Neuronal stem cell (in vitro differentiated cells): ENCODE measurements at regions not wholly inside any gene's neighbourhood (a gene's known extent, or its start where the extent isn't known, plus 50 kb on each side); places are given as distances from the start of the nearest gene placed in this dataset.

ENCODE experiments used
- DNase-seq: peaks from one replicate; pipeline ENCODE4 v3.0.0-alpha.2; 2013; ENCODE audit warnings: low spot score
- H2AFZ ChIP-seq: one replicate; pipeline ENCODE4 v1.6.1; 2013; ENCODE audit warnings: mild to moderate bottlenecking, low read length, inconsistent platforms
- H2AK5ac ChIP-seq: 2 replicates; pipeline ENCODE4 v1.6.1; 2013; ENCODE audit warnings: low read depth, mild to moderate bottlenecking, inconsistent platforms, low read length, moderate library complexity, mixed read lengths
- H2BK120ac ChIP-seq: 2 replicates; pipeline ENCODE4 v1.6.1; 2013; ENCODE audit warnings: low read depth, mild to moderate bottlenecking, inconsistent platforms, low read length, moderate library complexity, mixed read lengths
- H2BK12ac ChIP-seq: one replicate; pipeline ENCODE4 v1.6.1; 2013; ENCODE audit warnings: low read length, inconsistent platforms
- H2BK15ac ChIP-seq: 2 replicates; pipeline ENCODE4 v1.6.1; 2013; ENCODE audit warnings: mild to moderate bottlenecking, low read length, inconsistent platforms, mixed read lengths
- H2BK5ac ChIP-seq: one replicate; pipeline ENCODE4 v1.6.1; 2013; ENCODE audit warnings: inconsistent platforms, mild to moderate bottlenecking, low read length, moderate library complexity
- H3K14ac ChIP-seq: one replicate; pipeline ENCODE4 v1.6.1; 2013; ENCODE audit warnings: low read length, inconsistent platforms
- H3K18ac ChIP-seq: 2 replicates; pipeline ENCODE4 v1.6.1; 2013; ENCODE audit warnings: low read length, inconsistent platforms
- H3K23ac ChIP-seq: 2 replicates; pipeline ENCODE4 v1.6.1; 2013; ENCODE audit warnings: low read depth, mild to moderate bottlenecking, mixed read lengths, low read length, inconsistent platforms; ENCODE audit not compliant: poor library complexity
- H3K27ac ChIP-seq: replicated peaks from 3 replicates; pipeline ENCODE4 v1.5.1; 2013; ENCODE audit warnings: low read length, inconsistent platforms
- H3K27me3 ChIP-seq, 3 experiments: 2 replicates each; pipeline ENCODE4 v1.6.1; 2013; ENCODE audit warnings: low read length in 3 of 3, mild to moderate bottlenecking in 2 of 3, inconsistent platforms in 1 of 3, low read depth in 1 of 3, mixed read lengths in 1 of 3, moderate library complexity in 1 of 3; ENCODE audit not compliant: control insufficient read depth in 3 of 3, insufficient read depth in 3 of 3
- H3K36me3 ChIP-seq, 2 donors: replicated peaks in 1 of 2; 2 replicates each; pipeline ENCODE4 v1.6.1; 2013; ENCODE audit warnings: low read length in 2 of 2; ENCODE audit not compliant: control insufficient read depth in 2 of 2, insufficient read depth in 2 of 2
- H3K4ac ChIP-seq: 2 replicates; pipeline ENCODE4 v1.6.1; 2013; ENCODE audit warnings: inconsistent platforms, mild to moderate bottlenecking, low read length, moderate library complexity
- H3K4me1 ChIP-seq, 2 donors: 1 replicate in 1 of 2; 2 replicates in 1 of 2; pipeline ENCODE4 v1.6.1; 2013; ENCODE audit warnings: low read length in 2 of 2, low read depth in 1 of 2; ENCODE audit not compliant: control insufficient read depth in 2 of 2, insufficient read depth in 1 of 2
- H3K4me2 ChIP-seq: one replicate; pipeline ENCODE4 v1.6.1; 2013; ENCODE audit warnings: mild to moderate bottlenecking, low read length, inconsistent platforms; ENCODE audit not compliant: insufficient read depth, poor library complexity, severe bottlenecking
- H3K4me3 ChIP-seq, 2 donors: 2 replicates each; pipeline ENCODE4 v1.5.1; 2013; ENCODE audit warnings: low read length in 2 of 2, mild to moderate bottlenecking in 2 of 2, inconsistent platforms in 1 of 2, moderate library complexity in 1 of 2
- H3K79me1 ChIP-seq: one replicate; pipeline ENCODE4 v1.6.1; 2013; ENCODE audit warnings: low read depth, mild to moderate bottlenecking, inconsistent platforms, low read length, moderate library complexity
- H3K9ac ChIP-seq: one replicate; pipeline ENCODE4 v1.6.1; 2013; ENCODE audit warnings: mild to moderate bottlenecking, low read depth, low read length, inconsistent platforms; ENCODE audit not compliant: poor library complexity
- H3K9me3 ChIP-seq, 2 donors: replicated peaks in 1 of 2; 2 replicates each; pipeline versions ENCODE3 to v1.6.1; 2013; ENCODE audit warnings: low read length in 2 of 2, mild to moderate bottlenecking in 2 of 2, inconsistent platforms in 1 of 2, low read depth in 1 of 2, mixed read lengths in 1 of 2, moderate library complexity in 1 of 2; ENCODE audit not compliant: control insufficient read depth in 2 of 2, insufficient read depth in 1 of 2
- H4K8ac ChIP-seq: one replicate; pipeline ENCODE4 v1.6.1; 2013; ENCODE audit warnings: low read depth, mild to moderate bottlenecking, inconsistent platforms, low read length, moderate library complexity
- H4K91ac ChIP-seq: one replicate; pipeline ENCODE4 v1.6.1; 2013; ENCODE audit warnings: low read length, low read depth, mild to moderate bottlenecking, inconsistent platforms; ENCODE audit not compliant: poor library complexity
- WGBS, 2 donors: extraction: QIAGEN DNeasy Blood & Tissue Kit; methylation state at CpG; one replicate each; pipeline ENCODE4 v1.1.7; 2013; ENCODE audit warnings: missing lambda C conversion rate in 2 of 2, mixed read lengths in 1 of 2; ENCODE audit not compliant: insufficient read length in 2 of 2, insufficient replicate concordance in 1 of 2; ENCODE audit errors: extremely low coverage in 2 of 2; 5-methylcytosine and 5-hydroxymethylcytosine counted together

GRCh38 chr6:108741331-108741989 is 106.8 kb upstream of the ARMC2 start:
- no peak overlapping the region for H2BK5ac ChIP-seq
- H3K79me1 ChIP-seq = no peaks in the 10 kb centered on the region
- H2AFZ ChIP-seq = no peak overlapping the region
- no peak overlapping the region for H3K4me2 ChIP-seq
- DNase-seq = no peak
- H3K23ac ChIP-seq = no peak overlapping the region
- H4K8ac ChIP-seq = no peak overlapping the region
- peaks cover 0 to 8% of the 10 kb centered on the region in 2 donors for H3K4me1 ChIP-seq
- H3K4ac ChIP-seq = no peak overlapping the region
- H3K4me3 ChIP-seq = no peak overlapping the region
- H3K9me3 ChIP-seq = no peaks in the 10 kb centered on the region
- H3K36me3 ChIP-seq = no peaks in the 10 kb centered on the region
- no peak overlapping the region for H2BK120ac ChIP-seq
- H3K27ac ChIP-seq = no peak overlapping the region
- H4K91ac ChIP-seq = no peak overlapping the region
- H3K27me3 ChIP-seq = no peaks in the 10 kb centered on the region
- 100% methylated on average over 1 of the region's 9 CpGs; no CpG with 5 or more reads in 1 of the 2 donors for WGBS, 2 donors
- H2BK15ac ChIP-seq = no peak overlapping the region
- H3K14ac ChIP-seq = no peak overlapping the region
- H2AK5ac ChIP-seq = no peak overlapping the region
- no peak overlapping the region for H2BK12ac ChIP-seq
- no peak overlapping the region for H3K9ac ChIP-seq
- no peak overlapping the region for H3K18ac ChIP-seq

GRCh38 chr6:108742041-108742440 is 106.2 kb upstream of the ARMC2 start:
- no peak overlapping the region for H3K4ac ChIP-seq
- H3K4me1 ChIP-seq = peaks cover 0 to 8% of the 10 kb centered on the region in 2 donors
- DNase-seq = no peak
- no peak overlapping the region for H4K8ac ChIP-seq
- H3K14ac ChIP-seq = no peak overlapping the region
- H2BK120ac ChIP-seq = no peak overlapping the region
- H3K4me2 ChIP-seq = no peak overlapping the region
- no CpG with 5 or more reads among the region's 2 CpGs for WGBS, 2 donors
- H3K9me3 ChIP-seq = no peaks in the 10 kb centered on the region
- no peak overlapping the region for H4K91ac ChIP-seq
- H3K23ac ChIP-seq = no peak overlapping the region
- no peak overlapping the region for H3K9ac ChIP-seq
- no peaks in the 10 kb centered on the region for H3K27me3 ChIP-seq
- H2BK12ac ChIP-seq = no peak overlapping the region
- no peak overlapping the region for H2BK15ac ChIP-seq
- H3K36me3 ChIP-seq = no peaks in the 10 kb centered on the region
- no peak overlapping the region for H3K4me3 ChIP-seq
- H3K18ac ChIP-seq = no peak overlapping the region
- H2AFZ ChIP-seq = no peak overlapping the region
- no peak overlapping the region for H3K27ac ChIP-seq
- no peaks in the 10 kb centered on the region for H3K79me1 ChIP-seq
- H2AK5ac ChIP-seq = no peak overlapping the region
- H2BK5ac ChIP-seq = no peak overlapping the region

DNA sequence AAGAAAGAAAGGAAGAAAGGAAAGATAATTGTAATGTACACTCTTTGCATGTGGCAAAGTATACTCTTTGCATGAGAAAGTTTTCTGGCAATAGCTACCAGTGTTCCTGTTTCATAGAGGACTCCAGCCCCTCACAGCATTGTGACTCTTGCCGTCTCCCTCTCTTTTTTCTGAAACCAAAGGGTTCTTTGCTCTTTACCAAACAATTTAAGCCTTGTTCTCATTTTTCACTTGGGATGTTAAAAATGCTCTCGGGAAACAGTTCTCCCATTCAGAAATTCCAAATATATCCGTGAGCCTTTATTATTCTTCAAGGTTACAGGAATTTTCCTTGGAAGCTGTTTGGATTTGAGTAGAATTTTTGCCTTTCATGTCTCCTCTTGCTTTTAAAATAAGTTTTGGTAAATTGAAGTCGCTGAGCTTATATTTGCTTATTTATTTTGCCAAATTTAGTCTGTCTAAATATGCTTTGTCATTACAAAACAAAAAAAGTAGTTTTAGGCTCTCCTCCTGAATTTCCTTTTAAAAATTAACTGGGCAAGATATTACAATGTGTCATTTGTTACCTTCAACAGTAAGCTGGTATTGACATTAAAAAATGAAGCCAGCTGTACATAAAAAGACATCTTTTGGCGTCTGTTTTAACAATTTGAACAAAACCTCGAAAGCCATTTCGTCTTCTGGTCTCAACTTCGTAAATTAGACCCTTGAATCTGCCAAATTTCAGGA is 103.8 kb upstream of the ARMC2 start:
- WGBS, 2 donors = no CpG with 5 or more reads among the region's 8 CpGs
- Histone ChIP-seq H3K18ac (no peak overlapping the region), H2BK15ac (no peak overlapping the region), H3K4me3 (no peak overlapping the region), H3K14ac (no peak overlapping the region), H3K79me1 (no peaks in the 10 kb centered on the region), H2BK120ac (no peak overlapping the region), H3K9ac (no peak overlapping the region), H3K27ac (no peak overlapping the region), H3K4me2 (no peak overlapping the region), H3K9me3 (no peaks in the 10 kb centered on the region), H2AFZ (no peak overlapping the region), H3K4ac (no peak overlapping the region), H2BK12ac (no peak overlapping the region), H2BK5ac (no peak overlapping the region), H3K23ac (no peak overlapping the region), H4K91ac (no peak overlapping the region), H2AK5ac (no peak overlapping the region), H3K27me3 (no peaks in the 10 kb centered on the region), H3K36me3 (no peaks in the 10 kb centered on the region), H3K4me1 (peaks cover 0 to 4% of the 10 kb centered on the region in 2 donors), H4K8ac (no peak overlapping the region)
- no peak for DNase-seq

GRCh38 chr6:108744996-108745395 is 103.2 kb upstream of the ARMC2 start:
- Histone ChIP-seq H2BK12ac (no peak overlapping the region), H3K4me2 (no peak overlapping the region), H3K23ac (no peak overlapping the region), H3K27me3 (no peaks in the 10 kb centered on the region), H3K27ac (no peak overlapping the region), H3K4ac (no peak overlapping the region), H4K91ac (no peak overlapping the region), H4K8ac (no peak overlapping the region), H3K9me3 (no peaks in the 10 kb centered on the region), H3K4me1 (peaks cover 0 to 4% of the 10 kb centered on the region in 2 donors), H2BK120ac (no peak overlapping the region), H2AK5ac (no peak overlapping the region), H3K14ac (no peak overlapping the region), H3K79me1 (no peaks in the 10 kb centered on the region), H2BK5ac (no peak overlapping the region), H3K36me3 (no peaks in the 10 kb centered on the region), H3K9ac (no peak overlapping the region), H3K4me3 (no peak overlapping the region), H3K18ac (no peak overlapping the region), H2AFZ (no peak overlapping the region), H2BK15ac (no peak overlapping the region)
- no CpG with 5 or more reads among the region's 5 CpGs for WGBS, 2 donors
- no peak for DNase-seq
